Breast epithelium (tissue), 3 donors: ENCODE measurements at regions not wholly inside any gene's neighbourhood (a gene's known extent, or its start where the extent isn't known, plus 50 kb on each side); places are given as distances from the start of the nearest gene placed in this dataset.

Source experiments
- CTCF ChIP-seq, 3 donors: fragments of 450-650 bp; IDR thresholded peaks; one replicate each; pipeline ENCODE4 v1.5.1; 2016 to 2017; ENCODE audit warnings: antibody characterized with exemption in 3 of 3, mild to moderate bottlenecking in 3 of 3, moderate library complexity in 3 of 3
- POLR2A ChIP-seq: fragments of 450-650 bp; IDR thresholded peaks from one replicate; pipeline ENCODE4 v1.6.1; 2016; ENCODE audit warnings: antibody characterized with exemption, mild to moderate bottlenecking, moderate library complexity

GRCh38 chr2:40666398-40666797 lies 214.5 kb upstream of the SLC8A1 start:
- TF ChIP-seq CTCF (IDR thresholded peaks at IDR 0.05) (no peak), POLR2A (no peak)
